Anterior cingulate cortex (tissue), 58 donors: ENCODE measurements at regions not wholly inside any gene's neighbourhood (a gene's known extent, or its start where the extent isn't known, plus 50 kb on each side); places are given as distances from the start of the nearest gene placed in this dataset.

Experiments
- DNase-seq, 58 donors: peaks; one replicate each; lab custom pipeline; 2025; lab: John Stamatoyannopoulos, UW

DNA sequence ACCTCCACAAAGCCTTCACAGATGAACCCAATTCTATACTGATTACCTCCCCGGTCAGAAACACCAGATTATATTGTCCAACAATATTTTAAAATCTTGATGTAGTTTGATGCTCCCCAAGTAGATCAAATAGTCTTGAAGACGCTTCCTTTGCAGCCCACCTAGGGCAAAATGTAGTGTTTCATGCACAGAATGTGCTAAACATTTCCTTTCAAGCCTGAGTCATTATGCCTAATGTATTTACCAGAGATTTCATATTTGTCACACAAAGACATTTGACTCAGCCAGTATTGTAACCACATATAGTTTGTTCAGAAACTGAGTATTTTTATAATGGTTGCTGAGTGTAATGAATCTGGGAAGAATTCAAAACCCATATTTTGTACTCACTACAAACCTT is 1396.8 kb downstream of the LRRC4C start:
- DNase-seq: no peak

- DNase-seq: no peak
Measured at GRCh38 chr11:40061221-40061620, 1398.2 kb downstream of the LRRC4C start.

GRCh38 chr11:40054631-40055030 is 1404.8 kb downstream of the LRRC4C start:
- no peak for DNase-seq

DNA sequence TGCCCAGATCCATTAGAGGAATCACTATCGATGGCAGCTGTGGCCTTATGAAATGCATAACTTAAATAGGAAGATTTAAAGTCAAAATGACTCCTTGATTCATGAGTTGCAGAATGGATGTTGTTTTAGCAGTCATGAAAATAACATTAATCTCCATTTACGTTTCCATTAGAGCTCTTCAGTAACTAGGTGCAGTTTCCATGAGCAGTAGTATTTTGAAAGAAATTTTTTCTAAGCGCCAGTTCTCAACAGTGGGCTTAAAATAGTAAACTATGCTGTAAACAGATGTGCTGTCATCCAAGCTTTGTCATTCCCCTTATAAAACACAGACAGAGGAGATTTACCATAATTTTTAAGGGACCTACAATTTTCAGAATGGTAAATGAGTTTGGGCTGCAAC is 1414.1 kb downstream of the LRRC4C start:
- no peak for DNase-seq

- DNase-seq: no peak
Measured at GRCh38 chr11:40037005-40037404, 1422.4 kb downstream of the LRRC4C start.

DNA sequence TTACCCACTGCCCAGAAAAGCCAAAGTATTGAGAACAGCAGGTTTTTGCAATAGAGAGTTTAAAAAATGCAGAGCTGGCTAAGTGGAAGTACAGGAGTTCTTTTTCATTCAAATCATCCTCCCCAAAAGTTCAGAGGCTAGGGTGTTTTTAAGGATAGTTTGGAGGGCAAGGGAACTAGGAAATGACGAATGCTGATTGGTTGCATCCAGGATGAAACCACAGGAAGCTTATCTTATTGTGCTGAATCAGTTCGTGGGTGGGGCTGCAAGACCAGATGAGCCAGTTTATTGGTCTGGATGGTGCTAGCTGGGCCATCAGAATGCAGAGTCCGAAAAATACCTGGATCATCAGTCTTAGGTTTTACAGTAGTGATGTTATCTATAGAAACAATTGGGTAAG is 1427.1 kb downstream of the LRRC4C start:
- DNase-seq: no peak

DNA sequence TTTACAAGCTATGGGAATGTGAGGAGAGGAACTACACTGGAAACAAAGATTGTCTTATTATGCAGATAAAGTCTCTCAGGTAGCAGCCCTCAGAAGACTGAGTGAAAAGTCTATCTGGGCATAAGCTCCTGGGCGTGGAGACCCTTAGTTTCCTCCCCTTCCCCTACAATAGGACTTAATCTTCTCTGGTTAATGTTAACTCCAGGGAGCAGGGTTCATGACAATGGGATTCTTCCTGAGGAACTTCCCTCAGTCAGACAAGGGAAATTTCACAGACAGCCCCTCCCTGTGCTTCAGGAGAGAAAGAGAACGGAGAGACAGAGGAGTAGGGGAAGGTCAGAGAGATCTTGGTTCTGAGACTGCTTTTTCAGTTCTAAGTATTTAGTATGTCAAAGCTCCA is 1428.6 kb downstream of the LRRC4C start:
- DNase-seq: no peak

DNA sequence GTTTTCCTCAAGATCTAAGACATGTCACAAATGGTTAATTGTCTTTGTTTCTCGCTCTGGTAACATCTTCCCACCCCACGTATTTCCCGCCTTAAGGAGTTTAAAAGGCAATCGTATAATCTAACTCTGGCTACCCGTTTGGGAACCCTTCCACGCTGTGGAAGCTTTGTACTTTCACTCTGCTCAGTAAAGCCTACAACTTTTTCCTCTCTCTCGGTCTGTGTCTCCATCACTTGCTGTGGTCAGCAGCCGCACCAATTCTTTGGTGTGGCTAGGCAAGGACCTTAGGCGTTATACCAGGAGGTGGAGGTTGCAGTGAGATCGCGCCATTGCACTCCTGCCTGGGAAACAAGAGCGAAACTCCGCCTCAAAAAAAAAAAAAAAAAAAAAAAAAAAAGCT is 1430.1 kb downstream of the LRRC4C start:
- no peak for DNase-seq

DNA sequence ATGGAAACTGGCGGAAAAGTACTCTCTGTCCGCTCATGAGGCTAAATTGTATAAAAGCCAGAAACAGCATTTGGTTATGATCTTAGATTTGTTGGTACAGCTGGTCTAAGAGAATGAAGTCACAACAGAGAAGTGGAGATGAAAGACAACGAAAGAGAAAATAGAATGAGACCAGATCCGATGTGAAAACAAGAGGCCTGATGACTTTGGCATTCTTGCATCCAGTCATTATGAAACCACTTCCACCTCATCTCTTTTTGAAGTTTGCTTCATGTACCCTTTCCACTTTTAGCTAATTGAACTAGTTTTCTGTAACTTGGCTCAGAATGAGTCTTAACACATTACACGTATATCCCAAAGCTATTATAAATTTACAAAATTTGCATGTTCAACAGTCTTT is 1431.7 kb downstream of the LRRC4C start:
- DNase-seq: no peak

DNA sequence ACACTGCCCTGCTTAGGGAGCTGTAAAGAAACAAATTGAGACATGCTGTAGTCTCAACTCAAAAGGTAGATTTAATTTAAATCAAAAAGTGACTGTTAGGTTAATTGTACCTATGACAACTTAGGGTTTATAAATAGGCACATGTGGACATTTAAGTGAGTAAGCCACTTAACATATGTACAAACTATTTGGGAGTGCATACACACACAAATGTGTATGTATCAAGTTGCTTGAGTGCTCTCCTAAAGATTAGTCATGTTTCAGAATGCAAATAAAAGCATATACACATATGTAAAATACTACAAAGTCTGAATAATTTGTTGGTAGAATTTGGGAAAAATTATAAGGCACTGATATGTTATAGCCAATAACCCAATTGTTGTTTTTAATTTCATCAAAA is 1435.7 kb downstream of the LRRC4C start:
- DNase-seq: no peak

DNA sequence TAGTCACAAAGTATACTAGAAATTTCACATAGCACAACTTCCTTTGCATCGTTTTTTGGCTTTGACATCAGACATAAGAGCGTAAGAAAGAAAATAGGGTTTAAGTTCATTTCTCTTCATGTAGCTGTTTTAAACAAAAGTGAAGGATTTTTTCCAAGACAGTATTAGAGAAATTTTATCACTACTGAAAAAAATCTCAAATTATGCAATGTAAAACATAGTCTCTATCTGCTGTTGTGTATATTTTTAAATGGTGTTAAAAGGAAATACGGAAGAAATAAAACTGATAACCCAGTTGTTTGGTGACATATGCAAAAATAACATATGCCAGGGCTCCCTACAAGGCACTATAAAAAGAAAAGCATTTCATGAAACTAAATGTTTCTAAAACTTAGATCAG is 1449.4 kb downstream of the LRRC4C start:
- no peak for DNase-seq

DNA sequence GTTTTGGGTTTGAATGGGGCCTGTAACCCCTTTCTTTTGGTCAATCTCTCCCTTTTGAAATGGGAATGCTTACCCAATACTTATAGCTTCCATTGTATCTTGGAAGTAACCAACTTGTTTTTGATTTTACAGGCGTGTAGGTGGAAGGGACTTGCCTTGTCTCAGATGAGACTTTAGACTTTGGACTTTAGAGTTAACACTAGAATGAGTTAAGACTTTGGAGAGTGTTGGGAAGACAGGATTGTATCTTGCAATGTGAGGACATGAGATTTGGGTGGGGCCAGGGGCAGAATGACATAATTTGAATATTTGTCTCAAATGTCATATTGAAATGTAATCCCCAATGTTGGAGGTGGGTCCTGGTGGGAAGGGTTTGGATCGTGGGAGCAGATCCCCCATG is 1466.9 kb downstream of the LRRC4C start:
- DNase-seq: no peak

- no peak for DNase-seq
Measured at GRCh38 chr11:39990421-39990831, 1469.0 kb downstream of the LRRC4C start.

DNA sequence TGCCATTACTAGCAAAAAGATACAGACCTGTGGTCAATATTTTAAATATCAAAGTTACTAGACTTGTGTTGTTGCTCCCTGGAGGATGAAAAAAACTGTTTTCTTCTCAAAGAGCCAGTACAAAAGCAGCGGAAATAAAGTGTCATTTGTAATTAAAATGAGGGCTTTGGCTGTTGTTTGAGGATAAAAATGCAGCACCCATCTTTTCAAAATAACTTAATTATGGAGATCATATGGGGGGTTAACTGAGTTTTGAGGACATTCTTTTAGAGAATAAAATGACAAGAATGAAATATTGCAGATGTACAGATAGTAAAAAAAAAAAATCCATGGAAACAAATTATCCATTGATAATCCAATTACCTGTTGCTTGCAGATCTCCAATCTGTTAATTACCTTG is 1484.4 kb downstream of the LRRC4C start:
- no peak for DNase-seq

DNA sequence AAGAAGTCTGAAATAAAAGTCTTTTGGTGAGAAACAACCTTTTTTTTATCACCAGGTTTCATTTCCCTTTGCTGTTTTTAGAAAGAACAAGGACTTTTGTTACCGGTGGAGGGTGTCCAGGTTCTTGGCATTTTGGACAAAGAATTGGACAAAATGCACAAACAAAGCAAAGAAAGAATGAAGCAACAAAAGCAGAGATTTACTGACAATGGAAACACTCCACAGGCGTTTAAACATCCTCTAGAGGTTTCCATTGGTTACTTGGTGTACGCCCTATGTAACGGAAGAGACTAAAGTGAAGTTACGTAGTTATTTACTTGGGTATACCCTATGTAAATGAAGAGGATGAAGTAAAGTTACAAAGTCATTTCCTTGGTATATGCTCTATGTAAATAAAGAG is 1487.0 kb downstream of the LRRC4C start:
- no peak for DNase-seq

- no peak for DNase-seq
Measured at GRCh38 chr11:39971938-39972337, 1487.5 kb downstream of the LRRC4C start.

GRCh38 chr11:39968071-39968470 is 1491.4 kb downstream of the LRRC4C start:
- DNase-seq: no peak

- no peak for DNase-seq
Measured at GRCh38 chr11:39965701-39966100, 1493.8 kb downstream of the LRRC4C start.

DNA sequence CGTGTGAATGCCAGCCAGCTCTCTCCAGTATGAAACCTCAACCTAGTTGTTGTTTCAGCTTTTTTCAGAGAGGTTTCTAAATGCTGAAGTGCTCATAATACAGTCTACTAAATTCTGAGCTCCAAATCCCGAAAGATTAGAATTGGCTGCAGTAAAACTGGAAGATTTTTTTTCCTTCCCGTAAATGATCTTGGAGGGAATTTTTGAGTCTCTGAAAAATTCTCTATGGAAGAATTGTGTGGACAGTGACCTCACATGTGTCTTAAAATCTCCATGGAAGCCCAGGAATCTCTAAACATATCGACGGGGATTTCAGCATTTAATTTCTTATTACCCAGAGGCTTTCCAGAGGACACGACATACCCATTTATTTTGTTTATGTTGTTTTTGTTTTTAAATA is 1499.2 kb downstream of the LRRC4C start:
- no peak for DNase-seq

DNA sequence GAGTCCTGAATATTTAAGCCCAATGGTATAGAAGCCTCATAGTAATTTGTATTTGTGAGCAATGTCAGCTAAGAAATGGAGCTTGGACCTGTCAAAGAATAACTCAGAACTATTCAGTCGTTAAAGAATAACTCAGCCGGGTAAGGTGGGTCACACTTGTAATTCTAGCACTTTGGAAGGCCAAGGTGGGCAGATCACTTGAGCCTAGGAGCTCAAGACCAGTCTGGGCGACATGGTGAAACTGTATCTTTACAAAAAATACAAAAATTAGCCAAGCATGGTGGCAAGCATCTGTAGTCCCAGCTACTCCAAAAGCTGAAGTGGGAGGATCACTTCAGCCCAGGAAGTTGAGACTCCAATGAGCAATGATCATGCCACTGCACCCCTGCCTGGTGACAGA is 1526.5 kb downstream of the LRRC4C start:
- DNase-seq: no peak

- no peak for DNase-seq
Measured at GRCh38 chr11:39917256-39917655, 1542.2 kb downstream of the LRRC4C start.

DNA sequence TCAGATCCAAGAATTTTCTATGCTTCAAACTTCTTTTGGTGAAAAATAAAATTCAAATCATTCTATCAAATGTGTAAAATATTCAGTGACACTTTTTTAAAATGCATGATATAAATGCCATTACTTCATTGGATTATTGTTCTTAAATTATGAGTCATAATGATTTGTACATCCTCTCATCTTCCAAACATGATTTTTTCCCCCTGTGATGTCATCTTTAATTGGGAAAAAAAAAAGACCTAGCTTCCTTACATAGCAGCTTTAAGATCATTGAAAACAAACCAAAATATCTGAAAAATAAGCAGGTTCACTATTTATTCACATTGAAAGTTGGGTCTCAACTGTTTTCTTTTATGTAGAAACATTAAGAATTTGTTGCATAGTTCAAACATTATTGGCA is 1549.4 kb downstream of the LRRC4C start:
- DNase-seq: no peak

GRCh38 chr11:39860931-39861330 is 1598.5 kb downstream of the LRRC4C start:
- DNase-seq: no peak

DNA sequence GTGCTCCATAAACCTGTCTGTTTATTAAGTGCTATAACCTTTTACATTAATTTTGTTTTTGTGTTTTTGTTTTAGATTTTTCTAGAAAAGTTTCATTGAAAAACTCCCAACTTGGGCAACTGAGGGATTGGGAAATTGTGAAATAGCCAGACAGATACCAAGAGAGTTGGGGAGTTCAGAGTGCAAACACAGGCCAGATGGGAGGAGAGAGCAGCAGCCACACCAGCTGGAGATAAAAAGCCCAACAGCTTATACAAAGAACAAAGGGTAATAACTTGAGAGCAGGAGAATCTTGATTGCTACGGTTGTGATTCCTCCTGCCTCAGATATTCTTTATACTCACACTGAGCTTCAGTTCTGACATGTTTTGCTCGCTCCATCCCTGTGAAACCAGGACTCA is 1642.2 kb downstream of the LRRC4C start:
- DNase-seq: no peak
